ENCODE measurements at regions not wholly inside any gene's neighbourhood (a gene's known extent, or its start where the extent isn't known, plus 50 kb on each side); places are given as distances from the start of the nearest gene placed in this dataset.
"Not testable (repeated sequence)": the region's sequence is repeated elsewhere in the genome, so short reads cannot be mapped to it uniquely, and the experiment has no call there.

DNA sequence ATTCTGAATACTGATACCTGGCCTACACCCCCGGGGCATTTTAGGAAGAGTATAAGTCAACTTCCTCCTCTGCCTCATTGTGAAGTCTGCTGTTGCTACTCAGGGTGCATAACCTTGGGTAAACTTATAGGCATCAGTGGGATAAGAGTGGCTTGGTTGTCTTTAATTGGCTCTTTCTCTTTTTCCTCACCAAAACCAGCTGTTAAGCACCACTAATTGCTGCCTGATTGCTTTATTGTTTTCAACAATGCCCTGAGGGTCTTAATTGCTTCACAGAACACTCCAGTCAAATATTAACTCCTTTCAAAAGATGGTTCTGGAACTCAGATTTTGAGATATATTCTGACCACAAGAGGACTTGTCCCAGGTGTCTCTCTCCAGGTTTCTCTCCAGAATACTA, 337.0 kb upstream of the MAGEB16 start:
- Histone ChIP-seq H3K9me3 (ENCODE audit: low read depth) (no peaks in the 10 kb centered on the region), H3K4me1 (no peaks in the 10 kb centered on the region), H3K27me3 (no peaks in the 10 kb centered on the region), H3K36me3 (no peaks in the 10 kb centered on the region), H3K4me2 (no peak overlapping the region), H4K20me1 (ENCODE audit: low read depth) (no peaks in the 10 kb centered on the region), H3K27ac (no peak overlapping the region), H3K79me2 (ENCODE audit: low read depth) (no peaks in the 10 kb centered on the region), H3K4me3 (no peak overlapping the region), H3K9ac (no peak overlapping the region), H2AFZ (replicated peaks) (no peak overlapping the region), H3F3A (ENCODE audit: low read depth) (no peaks in the 10 kb centered on the region)
- DNase-seq (ENCODE audit: low spot score), result no peak
- TF ChIP-seq EZH2 (IDR thresholded peaks at IDR 0.05), result no peak
- TF ChIP-seq EZH2phosphoT487 (IDR thresholded peaks at IDR 0.05), result no peak
- no peak for TF ChIP-seq CTCF (IDR thresholded peaks at IDR 0.05)
- H3K4me1 Mint-ChIP-seq, result no peaks in the 10 kb centered on the region
- H3K36me3 Mint-ChIP-seq, result no peaks in the 10 kb centered on the region
- H3K4me3 Mint-ChIP-seq, result no peak overlapping the region
- no peak overlapping the region for H3K27ac Mint-ChIP-seq
- no peaks in the 10 kb centered on the region for H3K27me3 Mint-ChIP-seq (ENCODE audit: insufficient read depth, low read depth)
- no peaks in the 10 kb centered on the region for H3K9me3 Mint-ChIP-seq

DNA sequence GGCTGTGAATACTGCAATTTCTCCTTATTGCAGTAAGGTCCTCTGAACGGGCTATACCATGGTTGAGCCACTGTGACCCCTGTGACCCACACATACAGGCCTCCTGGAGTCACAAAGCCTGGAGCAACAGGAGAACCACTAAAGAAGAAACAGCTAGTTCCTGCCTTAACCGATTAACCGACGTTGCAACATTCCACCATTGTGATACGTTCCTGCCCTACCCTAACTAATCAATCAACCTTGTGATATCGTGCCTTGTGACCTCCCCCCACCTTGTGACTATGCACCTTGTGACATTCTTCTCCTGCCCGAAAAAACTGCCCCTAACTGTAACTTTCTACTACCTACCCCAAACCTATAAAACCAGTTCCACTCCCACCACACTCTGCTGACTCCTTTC, 301.5 kb upstream of the MAGEB16 start:
- not testable (repeated sequence) for H3F3A ChIP-seq (ENCODE audit: low read depth); H3K4me3 Mint-ChIP-seq; H3K9ac ChIP-seq; H3K27ac Mint-ChIP-seq; H3K36me3 Mint-ChIP-seq; H3K36me3 ChIP-seq; H3K27me3 Mint-ChIP-seq (ENCODE audit: insufficient read depth, low read depth); H3K4me2 ChIP-seq; H3K4me1 ChIP-seq; H2AFZ ChIP-seq (replicated peaks); H3K27ac ChIP-seq; H3K27me3 ChIP-seq; DNase-seq (ENCODE audit: low spot score); H3K9me3 ChIP-seq (ENCODE audit: low read depth); H3K4me1 Mint-ChIP-seq; H4K20me1 ChIP-seq (ENCODE audit: low read depth); H3K79me2 ChIP-seq (ENCODE audit: low read depth); H3K4me3 ChIP-seq
- H3K9me3 Mint-ChIP-seq, result peaks cover 14% of the 10 kb centered on the region

DNA sequence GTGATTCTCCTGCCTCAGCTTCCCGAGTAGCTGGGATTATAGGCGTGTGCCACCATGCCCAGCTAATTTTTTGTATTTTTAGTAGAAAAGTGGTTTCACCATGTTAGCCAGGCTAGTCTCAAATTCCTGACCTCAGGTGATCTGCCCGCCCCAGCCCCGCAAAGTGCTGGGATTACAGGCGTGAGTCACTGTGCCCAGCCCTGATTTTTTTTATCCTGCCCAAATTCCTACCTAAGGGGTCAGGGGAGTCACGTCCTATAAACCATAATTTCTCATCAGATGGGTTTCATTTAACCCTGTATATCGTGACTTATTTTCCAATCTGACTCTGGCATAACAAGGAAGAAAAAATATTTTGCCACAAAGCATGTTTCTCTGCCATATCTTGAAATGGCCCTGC, 300.7 kb upstream of the MAGEB16 start:
- not testable (repeated sequence) for H3K27me3 ChIP-seq; H3K27ac ChIP-seq; DNase-seq (ENCODE audit: low spot score); H3K9ac ChIP-seq; H3K4me3 Mint-ChIP-seq; H3K27me3 Mint-ChIP-seq (ENCODE audit: insufficient read depth, low read depth); H2AFZ ChIP-seq (replicated peaks); H4K20me1 ChIP-seq (ENCODE audit: low read depth); H3K4me1 Mint-ChIP-seq; H3K79me2 ChIP-seq (ENCODE audit: low read depth); H3K36me3 ChIP-seq; H3K4me2 ChIP-seq; H3K27ac Mint-ChIP-seq; H3K4me1 ChIP-seq; H3K36me3 Mint-ChIP-seq; H3F3A ChIP-seq (ENCODE audit: low read depth); H3K9me3 ChIP-seq (ENCODE audit: low read depth); H3K4me3 ChIP-seq
- peaks cover 15% of the 10 kb centered on the region for H3K9me3 Mint-ChIP-seq

- H3K4me1 ChIP-seq, result no peaks in the 10 kb centered on the region
- peaks cover 2% of the 10 kb centered on the region for H3K36me3 Mint-ChIP-seq
- no peaks in the 10 kb centered on the region for H4K20me1 ChIP-seq (ENCODE audit: low read depth)
- H3K79me2 ChIP-seq (ENCODE audit: low read depth), result no peaks in the 10 kb centered on the region
- H3K4me2 ChIP-seq, result no peak overlapping the region
- no peak overlapping the region for H2AFZ ChIP-seq (replicated peaks)
- no peaks in the 10 kb centered on the region for H3K36me3 ChIP-seq
- H3K27ac Mint-ChIP-seq, result no peak overlapping the region
- no peak overlapping the region for H3K4me3 Mint-ChIP-seq
- TF ChIP-seq EZH2 (IDR thresholded peaks at IDR 0.05), result no peak
- no peak for TF ChIP-seq EZH2phosphoT487 (IDR thresholded peaks at IDR 0.05)
- TF ChIP-seq CTCF (IDR thresholded peaks at IDR 0.05), result no peak
- H3K4me1 Mint-ChIP-seq, result no peaks in the 10 kb centered on the region
- no peaks in the 10 kb centered on the region for H3K27me3 Mint-ChIP-seq (ENCODE audit: insufficient read depth, low read depth)
- H3K4me3 ChIP-seq, result no peak overlapping the region
- no peak overlapping the region for H3K27ac ChIP-seq
- H3F3A ChIP-seq (ENCODE audit: low read depth), result no peaks in the 10 kb centered on the region
- DNase-seq (ENCODE audit: low spot score), result no peak
- H3K27me3 ChIP-seq, result no peaks in the 10 kb centered on the region
- H3K9me3 ChIP-seq (ENCODE audit: low read depth), result peaks cover 9% of the 10 kb centered on the region
- H3K9ac ChIP-seq, result no peak overlapping the region
- peaks cover 15% of the 10 kb centered on the region for H3K9me3 Mint-ChIP-seq
These were observed 298.9 kb upstream of the MAGEB16 start for GRCh38 chrX:35499071-35499862.
